HFF-Myc (cell line): ENCODE measurements at regions not wholly inside any gene's neighbourhood (a gene's known extent, or its start where the extent isn't known, plus 50 kb on each side); places are given as distances from the start of the nearest gene placed in this dataset.

ENCODE experiments used
- DNase-seq: peaks from one replicate; pipeline ENCODE4 v3.0.0-alpha.2; 2011; ENCODE audit warnings: low read depth; ENCODE audit errors: extremely low read depth
- H3K4me3 ChIP-seq: replicated peaks from 2 replicates; pipeline ENCODE4 v1.5.1; 2011; ENCODE audit warnings: low read depth, mild to moderate bottlenecking, control low read depth, low read length
- CTCF ChIP-seq: IDR thresholded peaks from 2 replicates; pipeline ENCODE4 v1.5.1; 2012; ENCODE audit warnings: mild to moderate bottlenecking, low read depth, low read length, control low read depth; ENCODE audit errors: missing control alignments

- no peak for TF ChIP-seq CTCF
- H3K4me3 ChIP-seq, result no peak overlapping the region
- no peak for DNase-seq
Observed at GRCh38 chr3:99388780-99389179, 249.6 kb upstream of the COL8A1 start.

GRCh38 chr3:99384596-99384995 is 253.8 kb upstream of the COL8A1 start:
- no peak for TF ChIP-seq CTCF
- DNase-seq, result no peak
- H3K4me3 ChIP-seq, result no peak overlapping the region

- no peak for TF ChIP-seq CTCF
- DNase-seq, result no peak
- no peak overlapping the region for H3K4me3 ChIP-seq
Observed at GRCh38 chr3:99376926-99377325, 261.5 kb upstream of the COL8A1 start.

GRCh38 chr3:99373846-99374210 is 264.6 kb upstream of the COL8A1 start:
- no peak for DNase-seq
- TF ChIP-seq CTCF, result no peak
- no peak overlapping the region for H3K4me3 ChIP-seq

- H3K4me3 ChIP-seq, result no peak overlapping the region
- no peak for TF ChIP-seq CTCF
- DNase-seq, result no peak
Observed at GRCh38 chr3:99373088-99373845, 265.1 kb upstream of the COL8A1 start.

GRCh38 chr3:99366663-99367429 is 271.5 kb upstream of the COL8A1 start:
- TF ChIP-seq CTCF, result no peak
- H3K4me3 ChIP-seq, result no peak overlapping the region
- no peak for DNase-seq
